ENCODE measurements at regions not wholly inside any gene's neighbourhood (a gene's known extent, or its start where the extent isn't known, plus 50 kb on each side); places are given as distances from the start of the nearest gene placed in this dataset.

- TF ChIP-seq USF2 (IDR thresholded peaks at IDR 0.05; ENCODE audit: low read length) (no peak), KDM5A (IDR thresholded peaks at IDR 0.05; ENCODE audit: low read length) (no peak), CTCF (IDR thresholded peaks at IDR 0.05; ENCODE audit: control extremely low read depth in 1 of 3, insufficient read depth in 1 of 3, low read depth in 1 of 3, low read length in 3 of 3) (no peak), RFX5 (IDR thresholded peaks at IDR 0.05; ENCODE audit: borderline replicate concordance, low read depth, low read length) (no peak), EP300 (IDR thresholded peaks at IDR 0.05; ENCODE audit: borderline replicate concordance in 1 of 2, low read depth in 2 of 2, low read length in 2 of 2) (no peak), TCF12 (IDR thresholded peaks at IDR 0.05; ENCODE audit: low read depth, low read length) (no peak), MAFK (IDR thresholded peaks at IDR 0.05; ENCODE audit: low read depth, low read length) (no peak), RBBP5 (IDR thresholded peaks at IDR 0.05; ENCODE audit: borderline replicate concordance, low read depth, low read length) (no peak), POLR2A (IDR thresholded peaks at IDR 0.05; ENCODE audit: control extremely low read depth in 1 of 2, low read depth in 2 of 2, low read length in 2 of 2) (no peak), HDAC2 (IDR thresholded peaks at IDR 0.05; ENCODE audit: borderline replicate concordance in 1 of 2, low read depth in 2 of 2, low read length in 2 of 2) (no peak), JUN (IDR thresholded peaks at IDR 0.05; ENCODE audit: low read depth, low read length) (no peak)
These were observed 238.6 kb downstream of the FOXD2 start for GRCh38 chr1:47676311-47677054.

All from H1 (cell line).